Chondrocyte (in vitro differentiated cells): ENCODE measurements at regions not wholly inside any gene's neighbourhood (a gene's known extent, or its start where the extent isn't known, plus 50 kb on each side); places are given as distances from the start of the nearest gene placed in this dataset.
A peak's percentile ranks its signal among the peaks of the same experiment; 100 is the strongest.

Experiments used
- DNase-seq: peaks from one replicate; pipeline ENCODE4 v3.0.0; 2021; ENCODE audit warnings: mixed read lengths, low spot score
- H3K27ac Mint-ChIP-seq: one replicate; pipeline ENCODE4 v1.8.0; 2021; ENCODE audit warnings: mild to moderate bottlenecking, moderate library complexity, mixed read lengths; ENCODE audit not compliant: unreplicated experiment
- H3K27me3 Mint-ChIP-seq: 2 replicates; pipeline ENCODE4 v1.8.0; 2021; ENCODE audit warnings: low read depth, mixed read lengths
- H3K36me3 Mint-ChIP-seq: 2 replicates; pipeline ENCODE4 v1.8.0; 2021; ENCODE audit warnings: low read depth, mixed read lengths
- H3K4me1 Mint-ChIP-seq: 2 replicates; pipeline ENCODE4 v1.8.0; 2021; ENCODE audit warnings: low read depth, mild to moderate bottlenecking, mixed read lengths
- H3K4me3 Mint-ChIP-seq: one replicate; pipeline ENCODE4 v1.8.0; 2021; ENCODE audit warnings: mild to moderate bottlenecking, moderate library complexity, mixed read lengths; ENCODE audit not compliant: unreplicated experiment
- H3K9me3 Mint-ChIP-seq: 2 replicates; pipeline ENCODE4 v1.8.0; 2021; ENCODE audit warnings: low read depth, mixed read lengths
- CTCF ChIP-seq: fragments of 200-600 bp; sonication (generic); IDR thresholded peaks from 2 replicates; pipeline ENCODE4 v1.5.0; 2021; ENCODE audit warnings: antibody characterized with exemption, mild to moderate bottlenecking, moderate library complexity

GRCh38 chr6:80618953-80619352 lies 512.5 kb downstream of the BCKDHB start:
- Mint-ChIP-seq H3K36me3 (peaks cover 13% of the 10 kb centered on the region), H3K9me3 (peaks cover 23% of the 10 kb centered on the region), H3K27ac (no peak overlapping the region), H3K4me1 (peaks cover 5% of the 10 kb centered on the region), H3K27me3 (peaks cover 3% of the 10 kb centered on the region), H3K4me3 (no peak overlapping the region)
- TF ChIP-seq CTCF = no peak
- no peak for DNase-seq

- H3K4me1 Mint-ChIP-seq = peaks cover 40% of the 10 kb centered on the region
- H3K36me3 Mint-ChIP-seq = peaks cover 19% of the 10 kb centered on the region
- H3K27me3 Mint-ChIP-seq = peaks cover 3% of the 10 kb centered on the region
- no peak overlapping the region for H3K27ac Mint-ChIP-seq
- TF ChIP-seq CTCF = no peak
- H3K9me3 Mint-ChIP-seq = peaks cover 26% of the 10 kb centered on the region
- DNase-seq = no peak
- H3K4me3 Mint-ChIP-seq = no peak overlapping the region
Observed at GRCh38 chr6:80610846-80611245, 504.4 kb downstream of the BCKDHB start.

GRCh38 chr6:80608881-80609280 lies 502.4 kb downstream of the BCKDHB start:
- no peak for DNase-seq
- Mint-ChIP-seq H3K27ac (peak overlapping the region; percentile 95), H3K9me3 (peaks cover 9% of the 10 kb centered on the region), H3K4me1 (peaks cover 47% of the 10 kb centered on the region), H3K36me3 (peaks cover 6% of the 10 kb centered on the region), H3K4me3 (no peak overlapping the region), H3K27me3 (peaks cover 3% of the 10 kb centered on the region)
- TF ChIP-seq CTCF = no peak

GRCh38 chr6:80607811-80608391 lies 501.4 kb downstream of the BCKDHB start:
- no peaks in the 10 kb centered on the region for H3K36me3 Mint-ChIP-seq
- H3K4me3 Mint-ChIP-seq = no peak overlapping the region
- peak; percentile 16 for TF ChIP-seq CTCF
- peaks cover 3% of the 10 kb centered on the region for H3K9me3 Mint-ChIP-seq
- peaks cover 47% of the 10 kb centered on the region for H3K4me1 Mint-ChIP-seq
- H3K27ac Mint-ChIP-seq = peak overlapping the region; percentile 95
- DNase-seq = no peak
- peaks cover 8% of the 10 kb centered on the region for H3K27me3 Mint-ChIP-seq

- H3K36me3 Mint-ChIP-seq = peaks cover 5% of the 10 kb centered on the region
- no peak overlapping the region for H3K27ac Mint-ChIP-seq
- peaks cover 42% of the 10 kb centered on the region for H3K4me1 Mint-ChIP-seq
- TF ChIP-seq CTCF = peak; percentile 90
- peaks cover 17% of the 10 kb centered on the region for H3K9me3 Mint-ChIP-seq
- DNase-seq = no peak
- H3K4me3 Mint-ChIP-seq = no peak overlapping the region
- peaks cover 16% of the 10 kb centered on the region for H3K27me3 Mint-ChIP-seq
Observed at GRCh38 chr6:80605165-80605989, 498.9 kb downstream of the BCKDHB start.
